PC-9 (cell line): ENCODE measurements at regions not wholly inside any gene's neighbourhood (a gene's known extent, or its start where the extent isn't known, plus 50 kb on each side); places are given as distances from the start of the nearest gene placed in this dataset.

ENCODE experiments used
- CTCF ChIP-seq: fragments of 200-600 bp; sonication (generic); conservative IDR thresholded peaks from 2 replicates; pipeline ENCODE4 v1.6.1; 2017; ENCODE audit warnings: mixed run types, antibody characterized with exemption, mild to moderate bottlenecking, moderate library complexity
- EZH2 ChIP-seq: fragments of 200-600 bp; sonication (generic); IDR thresholded peaks from 2 replicates; pipeline ENCODE4 v1.8.0; 2017; ENCODE audit warnings: antibody characterized with exemption, low read depth

GRCh38 chr15:95784508-95784907 is 546.0 kb upstream of the NR2F2 start:
- TF ChIP-seq CTCF (no peak), EZH2 (no peak)
